ENCODE measurements at regions not wholly inside any gene's neighbourhood (a gene's known extent, or its start where the extent isn't known, plus 50 kb on each side); places are given as distances from the start of the nearest gene placed in this dataset.

GRCh38 chr14:101654051-101654450, 92.8 kb downstream of the DIO3 start:
- TF ChIP-seq POLR2A (IDR thresholded peaks at IDR 0.05) (no peak), CTCF (IDR thresholded peaks at IDR 0.05) (no peak)

Measured in esophagus squamous epithelium (tissue), 4 donors.